ENCODE measurements at regions not wholly inside any gene's neighbourhood (a gene's known extent, or its start where the extent isn't known, plus 50 kb on each side); places are given as distances from the start of the nearest gene placed in this dataset.

DNA sequence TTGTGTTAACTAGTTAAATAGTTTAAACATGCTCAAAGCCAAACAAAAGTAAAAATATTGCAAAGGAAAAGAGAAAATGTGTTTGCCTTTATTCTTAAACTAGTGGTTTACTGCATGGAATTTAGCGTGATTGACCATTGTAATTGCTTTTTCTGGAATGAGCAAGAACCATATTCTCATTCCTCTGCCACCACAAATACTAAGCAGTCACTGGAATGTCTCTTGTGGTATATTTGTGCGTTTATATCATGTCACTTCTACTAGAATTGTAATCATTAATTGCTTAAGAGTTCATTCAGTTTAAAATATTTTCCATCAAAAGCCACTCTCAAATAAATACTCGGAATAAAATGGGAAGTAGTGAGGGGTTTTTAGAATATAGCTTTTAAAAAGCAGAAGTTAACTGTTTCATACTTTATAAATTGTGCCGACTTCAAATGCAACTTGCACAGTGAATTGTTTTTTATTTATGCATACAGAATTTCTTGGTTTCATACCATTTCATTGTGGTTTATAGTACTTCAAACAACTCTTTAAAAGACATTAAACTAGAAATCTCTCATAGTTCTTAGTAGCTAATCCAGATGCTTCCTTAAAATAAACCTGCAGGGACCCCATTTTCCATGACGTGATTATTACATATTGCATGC, 288.1 kb downstream of the EPHA4 start:
- TF ChIP-seq, protein P1, sequence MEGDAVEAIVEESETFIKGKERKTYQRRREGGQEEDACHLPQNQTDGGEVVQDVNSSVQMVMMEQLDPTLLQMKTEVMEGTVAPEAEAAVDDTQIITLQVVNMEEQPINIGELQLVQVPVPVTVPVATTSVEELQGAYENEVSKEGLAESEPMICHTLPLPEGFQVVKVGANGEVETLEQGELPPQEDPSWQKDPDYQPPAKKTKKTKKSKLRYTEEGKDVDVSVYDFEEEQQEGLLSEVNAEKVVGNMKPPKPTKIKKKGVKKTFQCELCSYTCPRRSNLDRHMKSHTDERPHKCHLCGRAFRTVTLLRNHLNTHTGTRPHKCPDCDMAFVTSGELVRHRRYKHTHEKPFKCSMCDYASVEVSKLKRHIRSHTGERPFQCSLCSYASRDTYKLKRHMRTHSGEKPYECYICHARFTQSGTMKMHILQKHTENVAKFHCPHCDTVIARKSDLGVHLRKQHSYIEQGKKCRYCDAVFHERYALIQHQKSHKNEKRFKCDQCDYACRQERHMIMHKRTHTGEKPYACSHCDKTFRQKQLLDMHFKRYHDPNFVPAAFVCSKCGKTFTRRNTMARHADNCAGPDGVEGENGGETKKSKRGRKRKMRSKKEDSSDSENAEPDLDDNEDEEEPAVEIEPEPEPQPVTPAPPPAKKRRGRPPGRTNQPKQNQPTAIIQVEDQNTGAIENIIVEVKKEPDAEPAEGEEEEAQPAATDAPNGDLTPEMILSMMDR (IDR thresholded peaks at IDR 0.05; ENCODE audit: control extremely low read depth, extremely low read depth, low read depth, missing control alignments) = no peak
- CTCF ChIA-PET = no interaction called here
- POLR2A ChIA-PET = no interaction called here
- DNase-seq (ENCODE audit: extremely low spot score) = no peak

DNA sequence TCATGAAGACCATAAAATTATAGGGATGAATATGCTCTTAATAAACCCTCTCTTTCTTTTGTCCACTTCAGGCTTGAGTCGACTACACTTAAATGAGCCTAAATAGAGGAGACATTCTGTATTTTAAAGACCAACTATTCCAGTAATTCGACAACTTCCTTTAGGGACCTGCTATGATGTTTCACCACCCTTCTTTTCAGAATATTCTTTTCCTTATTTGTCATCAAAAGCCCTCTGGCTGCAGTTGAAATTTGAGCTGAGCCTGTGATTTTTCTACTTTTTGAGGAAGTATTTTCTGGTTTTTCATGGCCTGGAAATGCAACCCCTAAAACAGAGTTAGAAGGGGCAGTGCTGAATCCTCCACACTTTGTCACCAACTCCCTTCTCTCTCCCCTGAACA, 287.0 kb downstream of the EPHA4 start:
- POLR2A ChIA-PET = no interaction called here

DNA sequence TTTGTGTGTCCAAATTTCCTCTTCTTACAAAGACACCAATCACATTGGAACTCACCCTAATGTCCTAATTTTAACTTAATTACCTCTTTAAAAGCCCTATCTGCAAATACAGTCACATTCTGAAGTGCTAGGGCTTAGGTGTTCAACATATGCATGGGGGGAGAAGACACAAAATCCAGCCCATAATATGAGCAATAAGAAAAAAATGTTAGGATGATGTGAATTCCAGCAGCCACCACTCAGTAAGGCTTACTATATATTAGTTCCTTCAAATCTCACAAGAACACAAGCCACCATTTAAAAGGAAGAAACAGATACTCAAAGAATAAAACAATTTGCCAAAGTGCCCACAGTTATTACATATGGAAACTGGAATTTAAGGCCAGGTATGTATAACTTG, 285.7 kb downstream of the EPHA4 start:
- no peak for DNase-seq (ENCODE audit: extremely low spot score)
- TF ChIP-seq, protein P1 (IDR thresholded peaks at IDR 0.05; ENCODE audit: control extremely low read depth, extremely low read depth, low read depth, missing control alignments) = no peak
- ChIA-PET CTCF (no interaction called here), POLR2A (no interaction called here)

More for the DNA sequence above, 287.0 kb downstream of the EPHA4 start:
- CTCF ChIA-PET = no interaction called here
- TF ChIP-seq, protein P1 (IDR thresholded peaks at IDR 0.05; ENCODE audit: control extremely low read depth, extremely low read depth, low read depth, missing control alignments) = no peak
- no peak for DNase-seq (ENCODE audit: extremely low spot score)

GRCh38 chr2:221289389-221289788, 282.7 kb downstream of the EPHA4 start:
- ChIA-PET CTCF (no interaction called here), POLR2A (no interaction called here)
- DNase-seq (ENCODE audit: extremely low spot score) = no peak
- TF ChIP-seq, protein P1 (IDR thresholded peaks at IDR 0.05; ENCODE audit: control extremely low read depth, extremely low read depth, low read depth, missing control alignments) = no peak

- ChIA-PET POLR2A (no interaction called here), CTCF (no interaction called here)
- TF ChIP-seq, protein P1 (IDR thresholded peaks at IDR 0.05; ENCODE audit: control extremely low read depth, extremely low read depth, low read depth, missing control alignments) = no peak
- no peak for DNase-seq (ENCODE audit: extremely low spot score)
Measured at GRCh38 chr2:221289846-221290245, 282.3 kb downstream of the EPHA4 start.

DNA sequence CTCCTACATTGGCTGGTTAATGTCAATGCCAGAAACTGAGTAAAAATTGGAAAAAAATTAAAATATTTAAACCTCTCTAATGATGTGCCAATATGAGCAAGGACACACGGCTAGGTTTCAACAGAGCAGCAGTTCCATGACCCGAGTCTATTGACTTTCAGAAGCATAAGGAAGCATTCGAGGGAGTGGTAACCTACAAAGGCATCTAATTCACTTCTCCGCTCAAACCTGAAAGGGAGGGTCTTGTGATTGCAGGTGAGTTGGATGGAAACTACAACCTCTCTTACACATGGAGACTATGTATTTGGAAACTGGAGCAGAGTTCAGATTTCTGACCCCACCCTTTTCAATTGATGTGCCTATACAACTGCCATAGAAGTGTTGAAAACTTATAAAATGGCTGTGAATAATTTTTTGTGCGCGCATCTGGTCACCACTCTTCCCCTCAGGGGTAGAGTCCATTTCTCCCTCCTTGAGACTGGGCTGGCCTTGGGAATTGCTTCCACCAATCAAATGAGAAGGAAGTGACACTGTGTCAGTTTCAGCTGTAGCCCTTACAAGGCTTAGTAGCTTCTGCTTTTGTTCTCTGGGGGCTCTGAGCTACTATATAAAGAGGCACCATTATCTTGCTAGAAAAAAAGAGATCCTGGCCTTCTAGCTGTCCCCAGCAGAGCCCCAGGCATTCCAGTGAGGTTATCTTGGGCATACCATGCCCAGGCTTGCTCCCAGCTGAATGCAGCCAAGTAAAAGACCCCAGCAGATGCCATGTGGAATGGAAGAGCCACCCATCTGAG, 278.0 kb downstream of the EPHA4 start:
- POLR2A ChIA-PET = no interaction called here
- no peak for DNase-seq (ENCODE audit: extremely low spot score)

More for the DNA sequence above, 278.0 kb downstream of the EPHA4 start:
- TF ChIP-seq, protein P1 (IDR thresholded peaks at IDR 0.05; ENCODE audit: control extremely low read depth, extremely low read depth, low read depth, missing control alignments) = no peak
- CTCF ChIA-PET = no interaction called here

Data from GM10248 (cell line).